Karpas-422 (cell line): ENCODE measurements at regions not wholly inside any gene's neighbourhood (a gene's known extent, or its start where the extent isn't known, plus 50 kb on each side); places are given as distances from the start of the nearest gene placed in this dataset.
"Not testable (repeated sequence)": the region's sequence is repeated elsewhere in the genome, so short reads cannot be mapped to it uniquely, and the experiment has no call there.

Experiments used
- DNase-seq: peaks from one replicate; pipeline ENCODE4 v3.0.0-alpha.2; 2015
- H2AFZ ChIP-seq: fragments of 200-600 bp; sonication (generic); 2 replicates; pipeline ENCODE4 v1.6.1; 2014; ENCODE audit warnings: antibody characterized with exemption, low read length, mixed read lengths
- H3K27ac ChIP-seq: fragments of 200-600 bp; sonication (generic); 2 replicates; pipeline ENCODE4 v1.5.1; 2014; ENCODE audit warnings: mild to moderate bottlenecking, low read length, moderate library complexity
- H3K27me3 ChIP-seq: fragments of 200-600 bp; sonication (generic); 2 replicates; pipeline ENCODE4 v1.6.1; 2014; ENCODE audit warnings: low read length, mixed read lengths
- H3K36me3 ChIP-seq: fragments of 200-600 bp; sonication (generic); 2 replicates; pipeline ENCODE4 v1.6.1; 2014; ENCODE audit warnings: low read length, mixed read lengths; ENCODE audit not compliant: insufficient read depth
- H3K4me1 ChIP-seq: fragments of 200-600 bp; sonication (generic); 2 replicates; pipeline ENCODE4 v1.6.1; 2014; ENCODE audit warnings: mild to moderate bottlenecking, low read length, mixed read lengths
- H3K4me2 ChIP-seq: fragments of 200-600 bp; sonication (generic); 2 replicates; pipeline ENCODE4 v1.6.1; 2014; ENCODE audit warnings: low read length, low read depth, mild to moderate bottlenecking; ENCODE audit not compliant: poor library complexity, severe bottlenecking
- H3K4me3 ChIP-seq: fragments of 200-600 bp; sonication (generic); 2 replicates; pipeline ENCODE4 v1.5.1; 2014; ENCODE audit warnings: mild to moderate bottlenecking, antibody characterized with exemption, low read length, mixed read lengths
- H3K79me2 ChIP-seq: fragments of 200-600 bp; sonication (generic); 2 replicates; pipeline ENCODE4 v1.6.1; 2014; ENCODE audit warnings: mild to moderate bottlenecking, low read length, mixed read lengths
- H3K9ac ChIP-seq: fragments of 200-600 bp; sonication (generic); 2 replicates; pipeline ENCODE4 v1.6.0; 2014; ENCODE audit warnings: low read length
- H3K9me2 ChIP-seq: fragments of 200-600 bp; sonication (generic), shearing (Covaris generic); replicated peaks from 2 replicates; pipeline ENCODE4 v1.6.0; 2014; ENCODE audit warnings: mild to moderate bottlenecking, low read length, moderate library complexity; ENCODE audit not compliant: insufficient read depth
- H3K9me3 ChIP-seq: fragments of 300-700, 200-600 bp; sonication (generic); 2 replicates; pipeline ENCODE4 v1.6.1; 2014; ENCODE audit warnings: low read length, mixed read lengths
- H4K20me1 ChIP-seq: fragments of 200-600 bp; sonication (generic); 2 replicates; pipeline ENCODE4 v1.6.1; 2014; ENCODE audit warnings: mild to moderate bottlenecking, antibody characterized with exemption, low read length, low read depth; ENCODE audit not compliant: insufficient read depth

- H3K79me2 ChIP-seq, H2AFZ ChIP-seq, H3K36me3 ChIP-seq, DNase-seq, H3K4me2 ChIP-seq, H3K27ac ChIP-seq, H3K4me3 ChIP-seq, H4K20me1 ChIP-seq, H3K4me1 ChIP-seq, H3K9me2 ChIP-seq, H3K9ac ChIP-seq, H3K27me3 ChIP-seq: not testable (repeated sequence)
- H3K9me3 ChIP-seq, result peaks cover 47% of the 10 kb centered on the region
Measured at GRCh38 chr22:11030571-11031410, 4497.2 kb upstream of the OR11H1 start.

GRCh38 chr22:11032115-11032514, 4495.9 kb upstream of the OR11H1 start:
- not testable (repeated sequence) for H3K4me3 ChIP-seq, H4K20me1 ChIP-seq, H3K4me2 ChIP-seq, H3K27me3 ChIP-seq, H3K27ac ChIP-seq, H3K4me1 ChIP-seq, H3K36me3 ChIP-seq, H3K79me2 ChIP-seq, DNase-seq, H3K9me2 ChIP-seq, H3K9ac ChIP-seq, H2AFZ ChIP-seq
- H3K9me3 ChIP-seq, result peaks cover 53% of the 10 kb centered on the region

- H3K9ac ChIP-seq, H3K79me2 ChIP-seq, H3K4me1 ChIP-seq, H3K27me3 ChIP-seq, H3K36me3 ChIP-seq, H4K20me1 ChIP-seq, H3K27ac ChIP-seq, H2AFZ ChIP-seq, H3K4me3 ChIP-seq, H3K9me2 ChIP-seq, H3K4me2 ChIP-seq: not testable (repeated sequence)
- DNase-seq, result peak; percentile 42
- peaks cover 49% of the 10 kb centered on the region for H3K9me3 ChIP-seq
Measured at GRCh38 chr22:11034660-11034987, 4493.4 kb upstream of the OR11H1 start.

GRCh38 chr22:11035031-11035873, 4492.7 kb upstream of the OR11H1 start:
- H3K9me2 ChIP-seq, H3K9ac ChIP-seq, H3K4me1 ChIP-seq, DNase-seq, H2AFZ ChIP-seq, H4K20me1 ChIP-seq, H3K4me2 ChIP-seq, H3K27ac ChIP-seq, H3K4me3 ChIP-seq, H3K36me3 ChIP-seq, H3K79me2 ChIP-seq, H3K27me3 ChIP-seq: not testable (repeated sequence)
- H3K9me3 ChIP-seq, result peaks cover 49% of the 10 kb centered on the region

GRCh38 chr22:11037314-11037713, 4490.7 kb upstream of the OR11H1 start:
- not testable (repeated sequence) for H3K4me1 ChIP-seq, H3K36me3 ChIP-seq, H3K9ac ChIP-seq, H4K20me1 ChIP-seq, H3K4me2 ChIP-seq, DNase-seq, H3K27me3 ChIP-seq, H3K9me2 ChIP-seq, H3K4me3 ChIP-seq, H2AFZ ChIP-seq, H3K27ac ChIP-seq, H3K79me2 ChIP-seq
- H3K9me3 ChIP-seq, result peaks cover 46% of the 10 kb centered on the region

GRCh38 chr22:11037814-11038213, 4490.2 kb upstream of the OR11H1 start:
- not testable (repeated sequence) for H3K9me2 ChIP-seq, H3K27me3 ChIP-seq, H3K9ac ChIP-seq, H3K4me2 ChIP-seq, H4K20me1 ChIP-seq, H3K36me3 ChIP-seq, H3K27ac ChIP-seq, H3K4me3 ChIP-seq, H3K4me1 ChIP-seq, H3K79me2 ChIP-seq, H2AFZ ChIP-seq
- peaks cover 47% of the 10 kb centered on the region for H3K9me3 ChIP-seq
- DNase-seq, result peak; percentile 41

GRCh38 chr22:11038786-11039185, 4489.2 kb upstream of the OR11H1 start:
- not testable (repeated sequence) for H3K4me3 ChIP-seq, H3K9me2 ChIP-seq, H2AFZ ChIP-seq, H3K9ac ChIP-seq, H3K4me1 ChIP-seq, H4K20me1 ChIP-seq, H3K4me2 ChIP-seq, H3K36me3 ChIP-seq, H3K79me2 ChIP-seq, H3K27me3 ChIP-seq, H3K27ac ChIP-seq
- H3K9me3 ChIP-seq, result peaks cover 47% of the 10 kb centered on the region
- DNase-seq, result peak; percentile 29

- not testable (repeated sequence) for H3K9ac ChIP-seq, H3K36me3 ChIP-seq, H2AFZ ChIP-seq, H4K20me1 ChIP-seq, H3K4me3 ChIP-seq, H3K27me3 ChIP-seq, H3K27ac ChIP-seq, H3K79me2 ChIP-seq, H3K9me2 ChIP-seq, H3K4me1 ChIP-seq, DNase-seq, H3K4me2 ChIP-seq
- peaks cover 37% of the 10 kb centered on the region for H3K9me3 ChIP-seq
Measured at GRCh38 chr22:11041416-11041815, 4486.6 kb upstream of the OR11H1 start.
